ENCODE measurements at regions not wholly inside any gene's neighbourhood (a gene's known extent, or its start where the extent isn't known, plus 50 kb on each side); places are given as distances from the start of the nearest gene placed in this dataset.

GRCh38 chr12:58976146-58976545 is 55.8 kb upstream of the LRIG3 start:
- ATAC-seq (ENCODE audit: low read depth): no peak
- H3K27ac ChIP-seq (ENCODE audit: poor library complexity, severe bottlenecking): no peak overlapping the region
- no peak for DNase-seq (ENCODE audit: low spot score)
- no peak overlapping the region for H3K4me3 ChIP-seq (ENCODE audit: severe bottlenecking)
- no peaks in the 10 kb centered on the region for H3K4me1 ChIP-seq (ENCODE audit: insufficient read depth, poor library complexity, severe bottlenecking)
- H3K36me3 ChIP-seq (ENCODE audit: low read depth): no peaks in the 10 kb centered on the region
- no peaks in the 10 kb centered on the region for H3K9me3 ChIP-seq (ENCODE audit: severe bottlenecking)
- TF ChIP-seq CTCF (IDR thresholded peaks at IDR 0.05; ENCODE audit: poor library complexity, severe bottlenecking): no peak
- no peaks in the 10 kb centered on the region for H3K27me3 ChIP-seq (ENCODE audit: insufficient read depth, poor library complexity, severe bottlenecking)
